Dermis microvascular lymphatic vessel endothelial cell (primary cell): ENCODE measurements at regions not wholly inside any gene's neighbourhood (a gene's known extent, or its start where the extent isn't known, plus 50 kb on each side); places are given as distances from the start of the nearest gene placed in this dataset.
A peak's percentile ranks its signal among the peaks of the same experiment; 100 is the strongest.

Experiments used
- DNase-seq, 2 donors: peaks; one replicate each; pipeline versions ENCODE4 v3.0.0 to v3.0.0-alpha.2; 2010; ENCODE audit warnings: low read depth in 2 of 2

DNA sequence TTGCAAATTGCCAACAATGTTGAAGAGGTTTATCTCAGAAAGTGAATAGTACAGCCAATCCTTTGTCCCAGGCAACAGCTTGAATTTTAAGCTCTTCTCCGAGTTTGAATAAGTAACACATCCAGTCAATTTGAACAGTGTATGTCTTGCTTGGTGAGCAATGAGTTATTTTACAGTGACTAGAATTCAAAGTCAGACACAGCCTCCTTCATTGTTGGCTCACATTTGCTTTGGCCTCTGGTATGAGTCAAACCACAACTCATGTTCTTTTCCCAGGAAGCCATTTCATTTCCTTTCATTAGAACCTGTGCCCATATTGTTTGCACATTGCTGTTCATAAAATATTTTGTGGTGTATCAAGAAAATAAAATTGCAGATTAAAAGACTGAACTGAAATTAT is 622.0 kb upstream of the DAB2 start:
- peak; percentile 9 to 82 for DNase-seq

DNA sequence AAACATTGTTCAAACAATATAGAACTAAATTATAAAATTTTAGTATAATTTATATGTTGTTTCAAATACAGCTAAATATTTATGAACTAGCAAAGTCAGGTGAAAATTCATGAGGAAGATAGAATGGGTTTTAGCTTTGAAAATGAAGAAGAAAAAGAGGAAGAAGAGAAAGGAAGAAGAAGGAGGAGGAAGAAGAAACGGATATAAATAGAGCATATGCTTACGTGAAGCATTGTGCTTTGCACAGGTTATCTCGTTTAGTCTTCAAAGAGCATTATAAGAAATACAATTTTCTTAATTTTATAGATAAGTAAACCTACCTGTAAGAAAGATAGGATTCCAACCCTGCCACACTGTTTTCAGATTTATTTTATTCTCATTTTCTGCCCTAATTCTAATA is 620.6 kb upstream of the DAB2 start:
- DNase-seq: no peak

GRCh38 chr5:40043916-40044315 is 619.1 kb upstream of the DAB2 start:
- peak in 1 of 2 donors; percentile 19 for DNase-seq

GRCh38 chr5:40041452-40041851 is 616.7 kb upstream of the DAB2 start:
- peak in 1 of 2 donors; percentile 56 for DNase-seq

DNA sequence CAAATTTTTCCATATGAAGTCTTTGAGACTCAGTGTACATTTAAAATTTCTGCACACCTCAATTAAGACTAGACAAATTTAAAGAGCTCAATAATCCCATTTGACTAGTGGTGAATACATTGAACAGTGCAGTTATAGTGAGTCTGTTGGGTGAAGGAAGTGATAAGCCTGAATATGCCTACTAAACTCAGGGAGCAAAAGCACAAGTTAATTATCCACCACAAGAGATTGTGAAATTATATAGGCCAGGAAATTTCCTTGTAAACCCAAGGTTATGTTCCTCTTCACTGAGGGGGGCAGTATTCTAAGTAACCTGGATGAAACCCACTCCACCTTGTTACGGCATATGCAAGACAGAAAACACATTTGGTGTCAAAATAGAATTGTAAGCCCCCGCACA is 612.9 kb upstream of the DAB2 start:
- no peak for DNase-seq

DNA sequence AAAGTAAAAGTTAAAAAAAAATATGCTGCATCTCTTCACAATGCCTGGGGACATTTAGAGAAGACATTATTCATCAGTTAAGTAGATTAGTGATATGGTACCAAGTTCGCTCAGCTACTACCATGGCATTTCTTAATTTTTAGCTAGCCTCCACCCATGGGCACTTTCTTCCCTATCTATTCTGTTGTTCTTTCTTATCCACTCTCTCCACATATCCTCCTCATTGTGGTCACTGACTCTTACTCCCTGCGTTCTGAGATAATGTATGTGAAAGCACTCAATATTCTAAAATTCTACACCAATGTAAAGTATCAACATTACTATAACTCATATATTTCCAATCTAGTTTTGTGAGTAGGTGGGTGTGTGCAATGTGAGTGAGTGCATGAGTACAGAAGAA is 609.7 kb upstream of the DAB2 start:
- no peak for DNase-seq

DNA sequence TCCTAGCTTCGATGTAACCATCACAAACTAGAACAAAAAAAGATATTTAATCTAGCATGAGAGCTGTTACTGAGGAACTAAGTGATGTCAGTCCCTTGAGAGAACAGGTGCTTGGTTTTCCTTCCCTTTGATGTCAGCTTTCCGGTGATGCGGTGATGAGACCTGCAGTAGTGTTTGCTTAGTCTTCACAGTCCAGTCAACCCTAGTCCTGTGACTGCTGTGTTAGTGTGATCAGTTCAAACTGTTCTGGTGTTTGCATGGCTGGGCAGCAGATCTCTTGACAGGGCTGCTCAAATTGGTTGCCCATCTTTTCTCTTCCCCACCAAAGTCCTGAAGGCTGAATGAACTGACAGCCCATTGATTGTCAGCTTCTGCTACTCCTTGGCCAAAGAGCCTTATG is 608.6 kb upstream of the DAB2 start:
- DNase-seq: no peak

DNA sequence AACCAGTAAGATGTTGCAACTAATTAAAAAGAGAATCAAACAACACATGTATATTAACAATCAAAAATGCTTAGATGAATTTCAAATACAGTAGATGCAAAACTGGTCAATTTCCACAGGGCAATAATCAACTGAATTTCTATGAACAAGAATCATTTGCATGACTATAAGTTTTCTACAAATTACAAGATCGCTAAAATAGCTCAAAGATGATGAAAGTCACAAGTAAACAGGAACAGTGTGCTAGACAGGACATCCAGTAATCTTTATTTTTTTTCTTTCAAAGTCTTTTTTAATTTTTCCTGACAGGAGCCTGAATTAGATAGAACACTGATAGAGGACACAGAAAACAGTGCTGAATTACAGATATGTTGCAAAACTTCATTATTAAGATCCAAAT is 608.2 kb upstream of the DAB2 start:
- no peak for DNase-seq

GRCh38 chr5:40030661-40031060 is 605.9 kb upstream of the DAB2 start:
- DNase-seq: no peak

GRCh38 chr5:40029711-40030495 is 605.1 kb upstream of the DAB2 start:
- no peak for DNase-seq

DNA sequence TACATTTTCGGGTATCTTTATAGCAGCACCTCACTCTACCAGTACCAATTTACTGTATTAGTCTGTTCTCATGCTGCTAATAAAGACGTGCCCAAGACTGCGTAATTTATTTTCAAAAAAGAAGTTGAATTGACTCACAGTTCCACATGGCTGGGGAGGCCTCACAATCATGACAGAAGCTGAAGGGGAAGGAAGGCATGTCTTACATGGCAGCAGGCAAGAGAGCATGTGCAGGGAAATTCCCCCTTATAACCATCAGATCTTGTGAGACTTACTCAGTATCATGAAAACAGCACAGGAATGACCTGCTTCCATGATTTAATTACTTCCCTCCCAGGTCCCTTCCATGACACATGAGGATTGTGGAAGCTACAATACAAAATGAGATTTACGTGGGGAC is 602.6 kb upstream of the DAB2 start:
- DNase-seq: no peak

DNA sequence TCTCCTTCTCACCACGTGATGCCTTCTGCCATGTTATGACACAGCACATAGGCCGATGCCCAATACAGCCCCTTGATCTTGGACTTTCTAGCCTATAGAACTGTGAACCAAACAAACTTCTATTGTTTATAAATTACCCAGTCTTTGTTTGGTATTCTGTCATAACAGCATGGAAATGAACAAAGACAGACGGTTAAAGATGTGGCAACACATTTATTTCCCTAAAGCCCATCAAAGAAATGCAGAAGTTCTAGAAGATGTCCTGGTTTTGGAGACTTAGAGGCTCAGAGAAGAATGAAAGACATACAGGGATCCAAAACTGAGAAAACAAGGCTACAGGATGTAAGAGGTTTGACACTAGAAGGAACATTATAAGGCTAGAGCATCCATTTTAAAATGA is 600.8 kb upstream of the DAB2 start:
- no peak for DNase-seq

DNA sequence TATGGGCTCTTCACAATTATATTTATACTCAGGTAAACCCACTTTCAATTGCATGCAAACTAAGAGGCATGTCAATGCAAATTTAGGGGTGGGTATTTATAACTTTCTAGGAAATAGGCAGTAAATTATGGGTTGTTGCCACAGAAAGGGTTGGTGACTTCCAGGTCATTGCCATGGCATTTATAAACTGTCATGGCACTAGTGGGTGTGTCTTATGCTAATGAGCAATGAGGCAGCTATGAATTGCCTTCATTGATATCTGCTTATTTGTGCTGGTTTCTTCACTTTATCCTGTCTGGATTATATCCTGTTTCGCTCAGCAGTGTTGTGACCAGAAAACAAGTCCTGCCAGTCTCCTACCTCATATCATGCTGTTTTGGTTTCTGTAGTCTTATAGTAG is 597.3 kb upstream of the DAB2 start:
- DNase-seq: no peak

DNA sequence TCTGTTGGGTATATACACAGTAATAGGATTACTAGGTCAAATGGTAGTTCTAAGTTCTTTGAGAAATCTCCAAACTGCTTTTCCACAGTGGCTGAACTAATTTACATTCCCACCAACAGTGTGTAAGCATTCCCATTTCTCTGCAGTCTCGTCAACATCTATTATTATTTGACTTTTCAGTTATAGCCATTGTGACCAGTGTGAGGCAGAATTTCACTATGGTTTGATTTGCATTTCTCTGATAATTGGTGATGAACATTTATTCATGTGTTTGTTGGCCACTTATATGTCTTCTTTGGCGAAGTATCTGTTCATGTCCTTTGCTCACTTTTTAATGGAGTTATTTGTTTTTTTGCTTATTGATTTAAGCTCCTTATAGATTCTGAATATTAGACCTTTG is 596.2 kb upstream of the DAB2 start:
- peak; percentile 11 to 14 for DNase-seq

DNA sequence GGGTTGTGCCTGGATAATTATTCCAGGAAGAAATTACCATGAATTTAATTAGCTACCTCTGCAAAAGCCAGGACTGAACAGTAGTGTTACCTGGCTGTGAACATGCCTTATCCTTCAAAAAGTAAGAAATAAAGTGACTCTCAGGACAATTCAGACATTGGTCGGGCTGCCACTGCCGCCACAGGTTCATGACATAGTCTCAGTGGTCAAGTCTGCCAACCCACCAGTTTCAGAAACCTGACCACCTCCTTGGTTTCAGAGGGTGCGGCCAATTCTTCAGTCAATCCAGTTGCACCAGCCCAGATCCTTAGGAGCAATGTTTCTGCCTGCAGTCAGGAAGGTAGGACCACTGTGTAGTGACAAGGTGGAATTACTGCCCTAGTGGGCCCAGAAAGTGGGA is 593.1 kb upstream of the DAB2 start:
- DNase-seq: no peak

- no peak for DNase-seq
These were observed 592.4 kb upstream of the DAB2 start for GRCh38 chr5:40017135-40017534.

GRCh38 chr5:40010436-40010835 is 585.7 kb upstream of the DAB2 start:
- no peak for DNase-seq

- no peak for DNase-seq
These were observed 581.5 kb upstream of the DAB2 start for GRCh38 chr5:40006260-40006659.

- DNase-seq: no peak
These were observed 577.0 kb upstream of the DAB2 start for GRCh38 chr5:40001796-40002195.

GRCh38 chr5:39998518-39998917 is 573.7 kb upstream of the DAB2 start:
- DNase-seq: no peak

DNA sequence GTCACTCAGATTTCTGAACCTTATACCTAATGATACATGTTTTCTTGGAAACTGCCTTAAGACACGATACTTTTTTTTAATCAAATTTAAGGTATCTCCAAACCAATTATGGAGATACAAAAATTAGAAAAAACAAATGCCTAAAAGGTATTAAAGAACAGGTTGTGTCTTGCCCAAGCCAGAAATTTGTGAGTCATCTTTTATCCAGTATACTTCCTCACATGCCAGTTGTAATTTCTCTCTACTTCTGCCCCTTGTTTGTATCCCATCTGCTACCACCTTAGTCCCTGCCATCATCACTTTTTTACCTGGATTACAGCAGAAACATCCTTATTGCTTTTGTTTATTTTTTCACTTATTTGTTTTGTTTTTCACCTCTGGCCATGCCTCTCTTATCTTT is 571.2 kb upstream of the DAB2 start:
- DNase-seq: no peak

DNA sequence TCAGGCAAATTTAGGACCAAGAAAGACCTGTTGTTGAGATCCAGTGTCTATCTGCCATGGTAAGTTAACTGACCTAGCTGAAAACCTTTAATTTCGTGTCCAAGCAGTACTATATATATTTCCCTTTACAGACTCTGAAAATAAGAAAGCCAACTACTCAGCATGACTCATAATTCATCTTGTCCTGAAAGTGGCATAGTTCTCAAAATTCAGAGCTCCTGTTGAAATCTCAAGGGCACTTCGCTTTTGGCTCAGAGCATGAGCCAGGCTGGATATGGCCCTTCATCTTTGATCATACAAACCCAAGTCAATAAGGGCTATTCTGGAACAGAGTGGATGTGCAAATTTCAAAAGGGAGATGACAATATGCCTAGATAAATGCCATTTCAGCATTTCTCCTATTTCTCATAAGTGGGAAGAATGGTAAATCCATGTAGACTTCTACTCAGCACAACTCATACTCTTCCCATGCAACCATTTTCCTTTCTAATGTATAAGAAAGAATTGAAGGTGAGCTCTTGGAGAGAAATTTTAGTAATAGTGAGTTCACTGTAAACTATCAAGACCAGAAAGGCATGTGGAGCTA is 567.9 kb upstream of the DAB2 start:
- no peak for DNase-seq

DNA sequence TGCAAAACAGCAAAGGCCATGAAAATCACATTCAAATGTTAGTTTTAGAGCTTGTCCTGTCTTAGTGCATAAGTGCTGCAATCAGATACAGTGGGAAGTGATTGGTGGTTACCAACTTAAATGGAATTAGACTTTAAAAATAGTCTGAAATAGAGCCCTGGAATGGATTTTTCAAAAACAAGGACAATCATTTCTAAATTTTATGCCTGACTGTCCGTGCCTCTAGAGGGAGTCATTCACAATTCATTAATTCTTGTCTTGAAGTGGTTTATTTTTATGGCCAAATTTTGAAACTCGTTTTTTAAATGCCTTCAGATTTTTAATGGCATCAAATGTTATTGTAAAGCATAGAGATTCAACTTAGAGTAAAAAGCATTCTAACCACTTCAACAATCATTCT is 561.8 kb upstream of the DAB2 start:
- peak in 1 of 2 donors; percentile 2 for DNase-seq

- no peak for DNase-seq
These were observed 555.3 kb upstream of the DAB2 start for GRCh38 chr5:39980056-39980455.
